ENCODE measurements at regions not wholly inside any gene's neighbourhood (a gene's known extent, or its start where the extent isn't known, plus 50 kb on each side); places are given as distances from the start of the nearest gene placed in this dataset.

DNA sequence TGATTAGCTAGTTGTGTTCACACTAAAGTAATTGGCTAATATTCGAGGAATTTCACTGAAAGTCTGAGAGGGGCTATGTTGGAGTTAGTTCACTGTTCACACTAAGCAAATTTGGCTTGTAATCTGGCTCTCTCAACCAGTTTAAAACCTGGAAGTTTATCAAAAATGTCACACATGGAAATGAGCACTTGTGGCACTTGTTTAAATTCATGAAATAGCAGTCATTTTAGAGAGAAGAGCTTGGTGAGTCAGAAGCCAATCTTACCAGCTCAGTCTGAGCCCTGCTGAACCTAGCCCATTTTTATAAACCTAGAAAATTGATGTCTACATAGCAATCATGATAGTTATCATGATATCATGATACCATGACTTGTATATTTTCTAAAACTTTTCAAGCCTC, 90.7 kb upstream of the JADE1 start:
- TF ChIP-seq, protein P1, sequence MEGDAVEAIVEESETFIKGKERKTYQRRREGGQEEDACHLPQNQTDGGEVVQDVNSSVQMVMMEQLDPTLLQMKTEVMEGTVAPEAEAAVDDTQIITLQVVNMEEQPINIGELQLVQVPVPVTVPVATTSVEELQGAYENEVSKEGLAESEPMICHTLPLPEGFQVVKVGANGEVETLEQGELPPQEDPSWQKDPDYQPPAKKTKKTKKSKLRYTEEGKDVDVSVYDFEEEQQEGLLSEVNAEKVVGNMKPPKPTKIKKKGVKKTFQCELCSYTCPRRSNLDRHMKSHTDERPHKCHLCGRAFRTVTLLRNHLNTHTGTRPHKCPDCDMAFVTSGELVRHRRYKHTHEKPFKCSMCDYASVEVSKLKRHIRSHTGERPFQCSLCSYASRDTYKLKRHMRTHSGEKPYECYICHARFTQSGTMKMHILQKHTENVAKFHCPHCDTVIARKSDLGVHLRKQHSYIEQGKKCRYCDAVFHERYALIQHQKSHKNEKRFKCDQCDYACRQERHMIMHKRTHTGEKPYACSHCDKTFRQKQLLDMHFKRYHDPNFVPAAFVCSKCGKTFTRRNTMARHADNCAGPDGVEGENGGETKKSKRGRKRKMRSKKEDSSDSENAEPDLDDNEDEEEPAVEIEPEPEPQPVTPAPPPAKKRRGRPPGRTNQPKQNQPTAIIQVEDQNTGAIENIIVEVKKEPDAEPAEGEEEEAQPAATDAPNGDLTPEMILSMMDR (IDR thresholded peaks at IDR 0.05 in 8 of 11, conservative IDR thresholded peaks at IDR 0.05 in 3 of 11): no peak
- TF ChIP-seq POLR2A (IDR thresholded peaks at IDR 0.05): no peak
